HEK293T (cell line): ENCODE measurements at regions not wholly inside any gene's neighbourhood (a gene's known extent, or its start where the extent isn't known, plus 50 kb on each side); places are given as distances from the start of the nearest gene placed in this dataset.
A peak's percentile ranks its signal among the peaks of the same experiment; 100 is the strongest.
"Not testable (repeated sequence)": the region's sequence is repeated elsewhere in the genome, so short reads cannot be mapped to it uniquely, and the experiment has no call there.

ENCODE experiments used
- CTCF ChIA-PET: fragments of 350-600 bp; formaldehyde crosslinking; extraction: SDS; loops from one replicate; lab custom pipeline; 2021; ENCODE audit warnings: antibody characterized with exemption, inconsistent platforms; lab: Yijun Ruan, JAX
- POLR2A ChIA-PET: fragments of 350-600 bp; formaldehyde crosslinking; extraction: SDS; loops from one replicate; lab custom pipeline; 2020; ENCODE audit warnings: antibody characterized with exemption, inconsistent platforms; lab: Yijun Ruan, JAX
- DNase-seq: peaks from one replicate; pipeline ENCODE4 v3.0.0; 2012; ENCODE audit warnings: mixed read lengths; ENCODE audit errors: extremely low spot score
- ELF4 ChIP-seq: fragments of 450-650 bp; IDR thresholded peaks from 2 replicates; pipeline ENCODE4 v1.6.1; 2017; ENCODE audit warnings: antibody characterized with exemption
- FOXK2 ChIP-seq: fragments of 450-650 bp; IDR thresholded peaks from 2 replicates; pipeline ENCODE4 v1.6.1; 2016; ENCODE audit warnings: mild to moderate bottlenecking
- FOXM1 ChIP-seq: fragments of 450-650 bp; IDR thresholded peaks from 2 replicates; pipeline ENCODE4 v1.6.1; 2017; ENCODE audit warnings: mild to moderate bottlenecking, borderline replicate concordance
- L3MBTL2 ChIP-seq: fragments of 450-650 bp; conservative IDR thresholded peaks from 2 replicates; pipeline ENCODE4 v1.6.1; 2016; ENCODE audit warnings: mild to moderate bottlenecking
- LEF1 ChIP-seq: fragments of 450-650 bp; IDR thresholded peaks from 2 replicates; pipeline ENCODE4 v1.6.1; 2017; ENCODE audit warnings: mild to moderate bottlenecking, borderline replicate concordance
- TARDBP ChIP-seq: fragments of 450-650 bp; IDR thresholded peaks from 2 replicates; pipeline ENCODE4 v1.6.1; 2016

GRCh38 chr17:20843799-20844553, 198.8 kb downstream of the USP22 start:
- TF ChIP-seq L3MBTL2, result peak; percentile 87
- POLR2A ChIA-PET, CTCF ChIA-PET: not testable (repeated sequence)
- DNase-seq, result peak; percentile 54

GRCh38 chr17:20848869-20849443, 193.9 kb downstream of the USP22 start:
- POLR2A ChIA-PET, DNase-seq, CTCF ChIA-PET: not testable (repeated sequence)

DNA sequence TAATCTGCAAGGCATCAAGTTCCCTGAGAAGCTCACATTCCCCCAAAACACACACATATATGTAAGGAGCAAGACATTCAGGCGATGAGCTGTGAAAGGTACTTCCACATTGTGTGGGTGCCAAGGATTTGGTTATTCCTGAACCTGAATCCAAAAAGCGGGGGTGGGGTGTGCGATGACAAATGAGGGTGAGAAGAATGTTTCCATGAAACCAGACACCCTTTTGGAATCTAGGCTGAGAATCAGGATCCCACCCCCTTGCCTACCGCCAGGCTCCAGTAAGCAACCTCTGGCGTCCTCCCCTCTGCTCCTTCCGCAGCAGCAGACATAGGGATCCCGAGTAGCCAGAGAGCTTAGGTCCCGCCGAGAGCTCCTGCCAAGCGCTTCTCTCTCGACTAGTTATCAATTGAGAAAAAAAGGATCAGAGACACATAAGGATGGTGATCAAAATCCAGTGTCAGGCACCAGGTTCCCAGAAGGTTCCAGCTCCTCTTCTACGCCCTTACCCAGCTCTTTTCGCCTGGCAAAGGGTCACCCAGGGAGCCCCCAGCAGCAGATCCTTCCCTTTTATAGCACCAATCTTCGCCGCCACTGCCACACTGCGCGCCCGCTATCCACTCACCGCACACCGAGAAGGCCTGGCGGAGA, 191.1 kb downstream of the USP22 start:
- DNase-seq, POLR2A ChIA-PET: not testable (repeated sequence)
- CTCF ChIA-PET, result interaction anchor here (0.6 to 1.2 kb wide), 2 partner anchors 40 to 142 kb away, joined by 4 to 6 read pairs; no protein-coding TSS in a partner anchor

- ChIA-PET POLR2A (interaction anchor here (1.0 to 1.1 kb wide), 2 partner anchors 56 to 191 kb away, joined by 4 read pairs; partner anchors contain the start of gene USP22), CTCF (interaction anchor here (0.6 to 1.2 kb wide), 6 partner anchors 41 to 430 kb away, joined by 3 to 6 read pairs (median 4); no protein-coding TSS in a partner anchor)
- DNase-seq, result peak; percentile 8
- TF ChIP-seq L3MBTL2 (peak; percentile 61), ELF4 (no peak)
Measured at GRCh38 chr17:20852239-20852989, 190.4 kb downstream of the USP22 start.

DNA sequence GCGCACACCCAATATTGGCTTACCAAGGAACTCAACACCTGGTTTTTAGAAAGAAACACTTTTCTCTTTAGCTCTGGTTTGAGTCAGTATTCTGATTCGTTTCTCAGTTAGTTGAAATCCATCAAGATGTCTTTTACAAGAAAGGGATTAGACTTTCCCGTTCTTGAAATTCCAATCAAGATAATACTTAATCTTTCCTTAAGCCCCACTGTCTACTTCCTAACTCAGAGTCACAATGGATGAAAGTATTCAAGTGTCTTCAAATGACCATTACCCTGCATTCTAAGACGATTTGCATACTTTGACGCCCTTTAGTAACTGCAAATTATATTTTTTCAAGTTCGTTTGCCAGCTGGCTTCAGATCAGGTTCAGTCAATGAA, 189.8 kb downstream of the USP22 start:
- TF ChIP-seq FOXM1, result no peak
- TF ChIP-seq ELF4, result no peak
- TF ChIP-seq FOXK2, result no peak
- TF ChIP-seq TARDBP, result no peak
- TF ChIP-seq LEF1, result no peak
- no peak for DNase-seq
- ChIA-PET POLR2A (interaction anchor here (1.0 to 1.1 kb wide), 2 partner anchors 56 to 190 kb away, joined by 4 read pairs; partner anchors contain the start of gene USP22), CTCF (interaction anchor here (0.6 to 0.7 kb wide), 2 partner anchors 140 to 205 kb away, joined by 3 to 4 read pairs; no protein-coding TSS in a partner anchor)

- DNase-seq, CTCF ChIA-PET, POLR2A ChIA-PET: not testable (repeated sequence)
Measured at GRCh38 chr17:20855910-20856470, 186.8 kb downstream of the USP22 start.

DNA sequence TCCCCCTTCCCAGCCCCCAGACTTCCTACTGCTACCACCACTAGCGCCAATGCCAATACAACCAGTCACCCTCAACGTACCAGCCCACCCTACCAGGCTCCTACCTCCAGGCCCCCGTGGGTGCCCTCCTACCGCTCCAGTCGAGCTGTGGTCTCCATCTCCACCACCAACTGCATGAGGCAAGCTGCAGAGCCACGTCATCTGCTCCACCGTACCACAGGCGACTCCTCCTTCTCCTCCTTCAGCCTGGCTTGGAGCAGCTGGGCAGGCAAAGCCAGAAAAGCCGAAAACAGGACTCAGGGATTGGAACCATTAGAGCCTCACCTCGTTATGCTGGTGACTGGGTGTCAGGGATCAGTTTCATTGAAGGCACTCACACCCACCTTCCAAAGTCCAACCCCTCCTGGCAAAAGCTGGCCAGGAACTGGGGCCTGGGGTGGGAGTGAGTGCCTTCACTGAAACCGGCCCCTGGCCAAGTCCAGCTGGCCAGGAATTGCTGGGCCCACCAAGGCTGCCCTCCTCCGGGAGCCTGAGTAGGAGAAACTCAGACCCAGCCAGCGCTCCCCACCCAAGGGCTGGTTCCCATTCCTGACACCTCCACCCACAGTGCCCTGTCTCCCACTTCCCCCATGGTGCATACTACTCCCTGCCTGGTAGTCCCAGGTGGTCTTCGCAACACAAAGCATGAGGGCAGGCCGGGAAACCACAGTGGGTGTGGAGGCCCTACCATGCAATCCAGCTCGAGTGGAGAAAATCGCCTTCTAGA, 176.2 kb downstream of the USP22 start:
- DNase-seq, POLR2A ChIA-PET, CTCF ChIA-PET: not testable (repeated sequence)

GRCh38 chr17:20867436-20867937, 175.3 kb downstream of the USP22 start:
- POLR2A ChIA-PET, DNase-seq, CTCF ChIA-PET: not testable (repeated sequence)

- DNase-seq, CTCF ChIA-PET, POLR2A ChIA-PET: not testable (repeated sequence)
Measured at GRCh38 chr17:20867938-20868661, 174.7 kb downstream of the USP22 start.

DNA sequence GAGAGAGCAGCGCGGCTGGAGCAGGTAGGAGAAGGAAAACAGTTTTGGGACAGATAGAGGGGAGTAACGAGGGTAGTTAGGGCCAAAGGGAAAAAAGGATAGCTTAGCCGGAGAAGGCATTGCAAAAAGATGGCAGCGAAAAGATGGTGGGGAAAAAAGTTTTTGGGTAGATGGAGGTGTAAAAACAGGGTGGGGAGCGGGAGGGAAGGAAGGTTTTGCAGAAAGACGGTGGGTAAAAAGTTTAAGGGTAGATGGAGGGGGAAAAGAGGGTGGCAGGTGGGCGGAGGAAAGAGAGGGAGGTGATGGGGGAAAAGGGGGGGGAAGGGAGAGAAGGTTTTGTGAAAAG, 174.2 kb downstream of the USP22 start:
- POLR2A ChIA-PET, result not testable (repeated sequence)

DNA sequence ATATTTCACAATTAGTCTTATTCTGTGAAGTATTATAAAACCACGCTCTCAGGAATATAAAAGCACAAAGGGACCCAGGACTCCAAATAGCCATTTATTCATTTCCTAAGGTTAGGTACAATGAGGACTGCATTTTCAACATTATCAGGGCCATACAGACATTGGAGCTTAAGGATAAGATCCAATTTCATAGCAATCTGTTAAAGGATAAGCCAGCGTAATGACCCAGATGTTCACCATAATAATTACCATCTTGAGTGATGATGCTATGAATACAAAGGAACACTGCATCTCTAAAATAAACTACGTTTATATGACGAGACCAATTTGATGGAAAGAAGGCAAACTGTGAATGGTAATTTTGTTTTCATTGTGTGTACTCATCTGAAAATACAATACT, 169.6 kb downstream of the USP22 start:
- CTCF ChIA-PET, POLR2A ChIA-PET, DNase-seq: not testable (repeated sequence)

More for the DNA sequence above, 174.2 kb downstream of the USP22 start:
- CTCF ChIA-PET, DNase-seq: not testable (repeated sequence)

DNA sequence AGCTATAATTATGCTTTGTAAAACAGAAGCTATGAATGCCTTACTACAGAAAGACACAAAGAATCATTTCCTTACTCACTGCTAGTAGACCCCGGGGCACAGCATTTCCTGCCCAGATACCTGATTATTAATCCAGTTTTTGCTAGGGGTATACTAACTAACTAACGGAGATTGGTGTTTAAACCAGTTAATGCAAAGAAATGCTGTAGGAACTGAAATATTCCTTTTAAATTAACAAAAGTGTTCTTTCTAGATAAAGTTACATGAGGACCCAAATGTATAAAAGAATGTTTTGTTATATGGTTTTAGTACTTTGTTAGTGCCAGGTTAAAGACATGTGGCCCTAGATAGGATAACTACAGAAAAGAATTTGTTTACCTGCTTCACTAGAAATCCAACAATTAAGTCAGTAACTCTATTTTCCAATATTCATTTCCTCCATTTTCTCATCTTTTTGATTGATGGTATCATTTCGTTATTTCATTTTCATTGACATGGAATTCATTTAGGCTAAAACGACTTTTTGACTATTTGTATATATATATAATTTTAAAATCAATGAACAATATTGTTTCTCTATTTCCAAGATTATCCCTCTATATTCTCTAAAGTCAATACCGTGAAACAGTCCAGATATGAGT, 169.0 kb downstream of the USP22 start:
- CTCF ChIA-PET, DNase-seq, POLR2A ChIA-PET: not testable (repeated sequence)

DNA sequence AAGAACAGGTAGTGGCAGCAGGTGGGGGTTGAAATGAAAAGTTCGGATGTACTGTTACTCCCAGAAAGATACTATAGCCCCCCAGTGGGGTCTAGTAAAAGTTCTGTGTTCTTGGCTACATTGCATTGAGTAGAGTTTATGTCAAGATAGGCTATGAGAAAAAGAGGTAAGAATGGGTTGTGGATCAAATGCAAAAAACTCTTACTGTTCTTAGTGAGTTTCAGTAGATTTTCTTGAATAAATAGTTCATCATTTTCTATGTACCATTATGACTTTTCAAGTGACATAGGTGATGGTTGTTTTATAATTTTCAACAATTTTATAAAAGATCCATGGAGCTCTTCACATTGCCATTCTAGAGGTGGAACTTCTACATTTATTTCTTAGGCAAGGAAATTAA, 165.4 kb downstream of the USP22 start:
- DNase-seq, POLR2A ChIA-PET, CTCF ChIA-PET: not testable (repeated sequence)
